Adrenal gland (tissue), 9 donors: ENCODE measurements at regions not wholly inside any gene's neighbourhood (a gene's known extent, or its start where the extent isn't known, plus 50 kb on each side); places are given as distances from the start of the nearest gene placed in this dataset.
"Not testable (repeated sequence)": the region's sequence is repeated elsewhere in the genome, so short reads cannot be mapped to it uniquely, and the experiment has no call there.

Experiments used
- DNase-seq, 7 donors: peaks; one replicate each; pipeline ENCODE4 v3.0.0-alpha.2; 2019 to 2020
- H3K27ac ChIP-seq, 5 donors: fragments of 200-600 bp; sonication (generic) in 4 of 5; 1 replicate in 3 of 5; 2 replicates in 2 of 5; pipeline versions ENCODE4 v1.5.1 to v1.8.0; 2016 to 2020; ENCODE audit warnings: mild to moderate bottlenecking in 1 of 5
- H3K27me3 ChIP-seq: fragments of 200-600 bp; 2 replicates; pipeline ENCODE4 v1.8.0; 2021
- H3K36me3 ChIP-seq, 2 donors: fragments of 200-600 bp; replicated peaks in 1 of 2; 1 replicate in 1 of 2; 2 replicates in 1 of 2; pipeline versions ENCODE4 v1.5.1 to v1.8.0; 2018 to 2022
- H3K4me1 ChIP-seq, 2 donors: fragments of 200-600 bp; replicated peaks in 1 of 2; 1 replicate in 1 of 2; 2 replicates in 1 of 2; pipeline versions ENCODE4 v1.5.1 to v1.8.0; 2018 to 2021
- H3K4me3 ChIP-seq, 4 donors: fragments of 200-600 bp; sonication (generic) in 3 of 4; one replicate each; pipeline ENCODE4 v1.5.1; 2016 to 2018
- H3K9me3 ChIP-seq, 3 donors: fragments of 200-600 bp; sonication (generic) in 1 of 3; replicated peaks in 1 of 3; 1 replicate in 2 of 3; 2 replicates in 1 of 3; pipeline versions ENCODE4 v1.5.1 to v1.8.0; 2016 to 2021
- POLR2A ChIP-seq, 2 donors: fragments of 450-650 bp; IDR thresholded peaks; one replicate each; pipeline ENCODE4 v1.6.1; 2017; ENCODE audit warnings: antibody characterized with exemption in 2 of 2, mild to moderate bottlenecking in 2 of 2, moderate library complexity in 1 of 2
- WGBS, 4 donors: extraction: QIAGEN DNeasy Blood & Tissue Kit in 2 of 4; methylation state at CpG; one replicate each; pipeline versions ENCODE4 v1.1.5 to v1.1.7; 2013 to 2017; 5-methylcytosine and 5-hydroxymethylcytosine counted together
- intact Hi-C, 2 donors: fragments of 100-400 bp; cut with DNase I; formaldehyde crosslinking; loops; one replicate each; pipeline versions ENCODE4 v1.14.1 to v1.15.0; 2022 to 2023
- TF ChIP-seq, protein P1 (sequence below), 6 experiments: fragments of 450-650 bp in 4 of 6; fragments of 200-600 bp in 2 of 6; sonication (generic) in 1 of 6; IDR thresholded peaks; 1 replicate in 5 of 6; 2 replicates in 1 of 6; pipeline versions ENCODE4 v1.5.1 to v1.8.0; 2016 to 2021; ENCODE audit warnings: antibody characterized with exemption in 6 of 6, mild to moderate bottlenecking in 2 of 6, moderate library complexity in 1 of 6
- donor health status: healthy with polysubstance abuse.
- donor health status: Bipolar disorder and iron deficiency.
- donor health status: DM: yes; HTN: yes; CAD: no.
- donor health status: DM: no; HTN: no; CAD: no.
- donor health status: DM: no; HTN: no; CAD: no.

DNA sequence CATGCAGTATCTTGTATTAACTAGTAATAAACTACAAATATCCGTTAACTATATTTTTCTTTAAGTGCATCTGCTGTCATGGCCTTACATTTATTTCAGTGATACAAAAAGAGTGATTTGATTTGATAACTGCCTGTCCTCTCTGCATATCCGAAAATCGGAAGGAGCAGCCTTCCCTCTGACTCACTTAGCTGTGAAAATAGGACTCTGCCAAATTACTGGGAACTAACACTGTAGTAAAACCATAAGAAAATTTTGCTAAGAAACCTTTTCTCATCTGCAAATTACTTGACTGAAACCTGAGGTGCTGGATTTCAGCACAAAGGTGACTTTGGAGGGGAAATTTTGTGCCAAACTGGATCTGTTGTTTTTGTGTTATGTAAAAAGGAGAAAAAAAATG, 176.6 kb upstream of the MKLN1 start:
- DNase-seq: peak in 2 of 7 donors; percentile 11 to 24
- TF ChIP-seq, protein P1, sequence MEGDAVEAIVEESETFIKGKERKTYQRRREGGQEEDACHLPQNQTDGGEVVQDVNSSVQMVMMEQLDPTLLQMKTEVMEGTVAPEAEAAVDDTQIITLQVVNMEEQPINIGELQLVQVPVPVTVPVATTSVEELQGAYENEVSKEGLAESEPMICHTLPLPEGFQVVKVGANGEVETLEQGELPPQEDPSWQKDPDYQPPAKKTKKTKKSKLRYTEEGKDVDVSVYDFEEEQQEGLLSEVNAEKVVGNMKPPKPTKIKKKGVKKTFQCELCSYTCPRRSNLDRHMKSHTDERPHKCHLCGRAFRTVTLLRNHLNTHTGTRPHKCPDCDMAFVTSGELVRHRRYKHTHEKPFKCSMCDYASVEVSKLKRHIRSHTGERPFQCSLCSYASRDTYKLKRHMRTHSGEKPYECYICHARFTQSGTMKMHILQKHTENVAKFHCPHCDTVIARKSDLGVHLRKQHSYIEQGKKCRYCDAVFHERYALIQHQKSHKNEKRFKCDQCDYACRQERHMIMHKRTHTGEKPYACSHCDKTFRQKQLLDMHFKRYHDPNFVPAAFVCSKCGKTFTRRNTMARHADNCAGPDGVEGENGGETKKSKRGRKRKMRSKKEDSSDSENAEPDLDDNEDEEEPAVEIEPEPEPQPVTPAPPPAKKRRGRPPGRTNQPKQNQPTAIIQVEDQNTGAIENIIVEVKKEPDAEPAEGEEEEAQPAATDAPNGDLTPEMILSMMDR (IDR thresholded peaks at IDR 0.05): no peak
- TF ChIP-seq POLR2A (IDR thresholded peaks at IDR 0.05): no peak
- Histone ChIP-seq H3K4me1 (peaks cover 0 to 27% of the 10 kb centered on the region in 2 donors), H3K36me3 (no peaks in the 10 kb centered on the region), H3K9me3 (no peaks in the 10 kb centered on the region), H3K27ac (peak overlapping the region; percentile 28 to 58 (median 39)), H3K27me3 (no peaks in the 10 kb centered on the region), H3K4me3 (peak overlapping the region in 1 of 4 donors; percentile 1)
- intact Hi-C loops: no loop called here
- 21 to 37% (median 29%) methylated on average over 3 of the region's 3 CpGs for WGBS, 4 donors

DNA sequence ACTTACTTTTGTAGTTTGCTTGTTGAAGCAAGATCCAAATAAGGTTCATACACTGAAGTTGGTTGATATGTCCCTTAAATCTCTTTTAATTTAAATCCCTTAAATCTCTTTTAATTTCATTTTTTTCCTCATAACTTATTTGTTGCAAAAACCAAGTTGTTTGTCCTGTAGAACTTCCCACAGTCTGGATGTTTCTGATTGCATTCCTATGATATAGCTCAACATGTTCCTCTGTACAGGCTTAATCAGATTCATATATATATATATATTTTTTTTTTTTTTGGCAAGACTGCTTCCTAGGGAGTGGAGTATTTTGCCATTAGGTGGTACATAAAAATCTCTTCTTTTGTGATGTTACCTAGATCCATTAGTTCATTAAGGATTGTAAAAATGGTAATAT, 174.9 kb upstream of the MKLN1 start:
- H3K27ac ChIP-seq: no peak overlapping the region
- no peak for DNase-seq
- H3K4me1 ChIP-seq: peaks cover 8 to 35% of the 10 kb centered on the region in 2 donors
- no peaks in the 10 kb centered on the region for H3K27me3 ChIP-seq
- H3K9me3 ChIP-seq: no peaks in the 10 kb centered on the region
- no peaks in the 10 kb centered on the region for H3K36me3 ChIP-seq
- H3K4me3 ChIP-seq: no peak overlapping the region
- TF ChIP-seq POLR2A (IDR thresholded peaks at IDR 0.05): no peak
- intact Hi-C loops: no loop called here

DNA sequence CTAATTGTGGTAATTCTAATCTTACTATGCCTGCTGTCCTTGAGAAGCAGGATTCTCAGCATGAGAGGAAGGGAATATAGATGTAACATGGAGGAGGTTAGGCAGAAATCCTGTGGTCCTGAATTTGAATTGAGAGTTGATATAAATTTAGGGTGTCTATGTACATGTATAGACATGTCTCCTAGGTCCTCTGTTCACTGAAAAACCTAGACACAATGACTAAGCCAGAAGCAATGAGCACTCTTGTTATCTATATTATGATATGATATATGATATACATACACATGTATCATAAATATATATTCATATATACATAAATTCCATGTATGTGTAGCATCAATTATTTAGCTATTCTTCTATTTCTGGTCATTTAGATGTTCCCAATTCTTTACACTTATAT, 173.3 kb upstream of the MKLN1 start:
- H3K36me3 ChIP-seq: no peaks in the 10 kb centered on the region
- H3K4me3 ChIP-seq: no peak overlapping the region
- H3K27me3 ChIP-seq: no peaks in the 10 kb centered on the region
- peaks cover 17 to 39% of the 10 kb centered on the region in 2 donors for H3K4me1 ChIP-seq
- intact Hi-C loops: no loop called here
- no peak for DNase-seq
- no peak for TF ChIP-seq POLR2A (IDR thresholded peaks at IDR 0.05)
- TF ChIP-seq, protein P1 (IDR thresholded peaks at IDR 0.05): no peak
- H3K27ac ChIP-seq: no peak overlapping the region
- no peaks in the 10 kb centered on the region for H3K9me3 ChIP-seq

DNA sequence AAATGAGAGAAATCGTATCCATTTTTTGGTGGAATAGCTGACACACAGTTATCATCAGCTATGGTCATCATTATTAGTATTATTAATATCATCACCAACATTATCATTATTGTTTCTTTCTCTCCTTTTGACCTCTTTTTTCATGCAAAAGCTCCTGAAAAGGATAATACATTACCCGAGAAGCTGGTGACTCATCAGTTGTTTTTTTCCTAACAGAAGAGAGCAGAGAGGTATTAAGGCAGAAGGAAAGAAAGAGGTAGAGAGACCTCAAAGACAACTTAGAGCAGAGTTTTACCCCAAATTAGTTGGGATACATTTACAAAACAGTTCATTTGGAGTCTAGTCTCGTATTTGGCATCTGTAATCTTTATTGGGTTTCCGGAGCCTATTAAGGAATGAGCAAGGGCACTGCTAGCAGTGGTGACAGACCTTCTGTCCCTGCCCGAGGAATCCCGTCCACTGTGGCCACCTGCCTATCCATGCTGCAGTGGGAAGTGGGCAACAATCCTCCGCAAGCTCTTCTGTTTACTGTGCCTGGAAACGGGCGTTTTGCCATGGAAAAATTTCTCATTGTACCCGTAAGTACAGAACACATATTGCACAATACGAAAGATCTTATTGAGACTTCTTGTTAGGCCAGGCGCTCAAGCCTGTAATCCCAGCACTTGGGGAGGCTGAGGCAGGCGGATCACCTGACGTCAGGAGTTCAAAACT, 170.0 kb upstream of the MKLN1 start:
- WGBS, 4 donors: 45 to 56% (median 48%) methylated on average over 12 to 14 of the region's 14 CpGs
- peak; percentile 66 to 92 (median 87) for DNase-seq

DNA sequence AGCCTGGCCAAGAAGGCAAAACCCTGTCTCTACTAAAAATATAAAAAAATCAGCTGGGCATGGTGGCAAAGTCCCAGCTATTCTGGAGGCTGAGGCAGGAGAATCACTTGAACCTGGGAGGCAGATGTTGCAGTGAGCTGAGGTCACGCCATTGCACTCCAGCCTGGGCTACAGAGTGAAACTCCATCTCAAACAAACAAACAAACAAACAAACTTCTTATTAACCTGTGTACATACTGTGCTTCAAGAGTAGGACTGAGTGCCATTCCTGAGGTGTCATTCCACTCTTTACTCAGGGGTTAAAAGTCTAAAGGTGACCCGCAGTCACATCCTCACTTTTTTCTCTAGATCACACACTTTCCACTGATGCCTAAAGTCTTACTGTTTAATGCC, 169.4 kb upstream of the MKLN1 start:
- DNase-seq, intact Hi-C loops, H3K36me3 ChIP-seq, H3K27me3 ChIP-seq, H3K9me3 ChIP-seq: not testable (repeated sequence)
- Histone ChIP-seq H3K27ac (peak overlapping the region; percentile 80 to 94 (median 92)), H3K4me1 (peaks cover 17% of the 10 kb centered on the region in 2 donors), H3K4me3 (peak overlapping the region in 1 of 4 donors; percentile 13)
- 80 to 92% (median 87%) methylated on average over 2 of the region's 2 CpGs for WGBS, 4 donors

More for the DNA sequence above, 170.0 kb upstream of the MKLN1 start:
- Histone ChIP-seq H3K27ac (peak overlapping the region; percentile 80 to 94 (median 92)), H3K4me1 (peaks cover 17% of the 10 kb centered on the region in 2 donors), H3K9me3 (no peaks in the 10 kb centered on the region), H3K36me3 (no peaks in the 10 kb centered on the region), H3K4me3 (peak overlapping the region in 1 of 4 donors; percentile 13), H3K27me3 (no peaks in the 10 kb centered on the region)
- peak; percentile 43 to 49 for TF ChIP-seq POLR2A (IDR thresholded peaks at IDR 0.05)
- TF ChIP-seq, protein P1 (IDR thresholded peaks at IDR 0.05): no peak
- intact Hi-C loops: no loop called here
